Fibroblast of lung (primary cell): ENCODE measurements at regions not wholly inside any gene's neighbourhood (a gene's known extent, or its start where the extent isn't known, plus 50 kb on each side); places are given as distances from the start of the nearest gene placed in this dataset.

Experiments
- DNase-seq, 2 donors: peaks; one replicate each; pipeline versions ENCODE4 v3.0.0 to v3.0.0-alpha.2; 2010; ENCODE audit warnings: low read depth in 2 of 2
- H2AFZ ChIP-seq: 2 replicates; pipeline ENCODE4 v1.5.1; 2012; ENCODE audit warnings: low read length, control low read depth, inconsistent platforms
- H3K27ac ChIP-seq: 2 replicates; pipeline ENCODE4 v1.5.1; 2011; ENCODE audit warnings: low read length, control low read depth; ENCODE audit not compliant: insufficient read depth
- H3K27me3 ChIP-seq: 2 replicates; pipeline ENCODE4 v1.5.1; 2011; ENCODE audit warnings: mild to moderate bottlenecking, low read length; ENCODE audit not compliant: control insufficient read depth, insufficient read depth
- H3K36me3 ChIP-seq: 2 replicates; pipeline ENCODE4 v1.5.1; 2011; ENCODE audit warnings: low read length; ENCODE audit not compliant: control insufficient read depth, insufficient read depth
- H3K4me1 ChIP-seq: 2 replicates; pipeline ENCODE4 v1.5.1; 2011; ENCODE audit warnings: low read length; ENCODE audit not compliant: control insufficient read depth, insufficient read depth; ENCODE audit errors: extremely low read depth
- H3K4me2 ChIP-seq: 2 replicates; pipeline ENCODE4 v1.5.1; 2011; ENCODE audit warnings: low read length, control low read depth; ENCODE audit not compliant: insufficient read depth; ENCODE audit errors: extremely low read depth
- H3K4me3 ChIP-seq, 4 experiments: fragments of 200-600 bp in 1 of 4; sonication (generic) in 1 of 4; replicated peaks in 1 of 4; 2 replicates each; pipeline ENCODE4 v1.5.1; 2011 to 2016; ENCODE audit warnings: low read length in 4 of 4, low read depth in 3 of 4, mild to moderate bottlenecking in 3 of 4, control low read depth in 2 of 4, inconsistent platforms in 1 of 4, mixed read lengths in 1 of 4; ENCODE audit not compliant: insufficient read depth in 1 of 4; ENCODE audit errors: control extremely low read depth in 1 of 4
- H3K79me2 ChIP-seq: 2 replicates; pipeline ENCODE4 v1.5.1; 2012; ENCODE audit warnings: mild to moderate bottlenecking, low read length, inconsistent platforms; ENCODE audit not compliant: control insufficient read depth, insufficient read depth
- H3K9ac ChIP-seq: 2 replicates; pipeline ENCODE4 v1.5.1; 2011; ENCODE audit warnings: mild to moderate bottlenecking, low read length, control low read depth; ENCODE audit not compliant: insufficient read depth
- H3K9me3 ChIP-seq: 2 replicates; pipeline ENCODE4 v1.5.1; 2012; ENCODE audit warnings: low read depth, low read length; ENCODE audit not compliant: control insufficient read depth, insufficient read depth
- H4K20me1 ChIP-seq: 2 replicates; pipeline ENCODE4 v1.5.1; 2011; ENCODE audit warnings: low read length; ENCODE audit not compliant: control insufficient read depth, insufficient read depth; ENCODE audit errors: extremely low read depth
- CTCF ChIP-seq, 2 donors: IDR thresholded peaks in 1 of 2; conservative IDR thresholded peaks in 1 of 2; 1 replicate in 1 of 2; 2 replicates in 1 of 2; pipeline ENCODE4 v1.5.1; 2011 to 2012; ENCODE audit warnings: low read length in 2 of 2, control low read depth in 1 of 2, inconsistent platforms in 1 of 2, low read depth in 1 of 2, mild to moderate bottlenecking in 1 of 2
- EZH2 ChIP-seq: IDR thresholded peaks from 2 replicates; pipeline ENCODE4 v1.5.1; 2012; ENCODE audit warnings: low read length, control low read depth, mild to moderate bottlenecking; ENCODE audit errors: missing control alignments

- no peak overlapping the region for H3K4me2 ChIP-seq
- H3K9ac ChIP-seq: no peak overlapping the region
Measured at GRCh38 chr13:82002710-82003109, 1661.8 kb upstream of the SPRY2 start.

GRCh38 chr13:81995316-81995715 is 1654.4 kb upstream of the SPRY2 start:
- Histone ChIP-seq H3K79me2 (no peaks in the 10 kb centered on the region), H3K27ac (no peak overlapping the region), H4K20me1 (no peaks in the 10 kb centered on the region), H3K4me2 (no peak overlapping the region), H3K9ac (no peak overlapping the region), H3K27me3 (no peaks in the 10 kb centered on the region), H3K4me3 (no peak overlapping the region), H3K4me1 (no peaks in the 10 kb centered on the region), H3K9me3 (no peaks in the 10 kb centered on the region), H3K36me3 (no peaks in the 10 kb centered on the region), H2AFZ (no peak overlapping the region)
- TF ChIP-seq CTCF (conservative IDR thresholded peaks at IDR 0.05 in 1 of 2, IDR thresholded peaks at IDR 0.05 in 1 of 2; ENCODE audit: low read depth in 1 of 2, low read length in 2 of 2): no peak
- no peak for TF ChIP-seq EZH2
- no peak for DNase-seq

More at GRCh38 chr13:82002710-82003109, 1661.8 kb upstream of the SPRY2 start:
- TF ChIP-seq EZH2 (no peak), CTCF (conservative IDR thresholded peaks at IDR 0.05 in 1 of 2, IDR thresholded peaks at IDR 0.05 in 1 of 2; ENCODE audit: low read depth in 1 of 2, low read length in 2 of 2) (no peak)
- Histone ChIP-seq H3K4me1 (no peaks in the 10 kb centered on the region), H3K27ac (no peak overlapping the region), H3K9me3 (no peaks in the 10 kb centered on the region), H3K4me3 (no peak overlapping the region), H2AFZ (no peak overlapping the region), H3K79me2 (no peaks in the 10 kb centered on the region), H3K36me3 (no peaks in the 10 kb centered on the region), H3K27me3 (no peaks in the 10 kb centered on the region), H4K20me1 (no peaks in the 10 kb centered on the region)
- peak in 1 of 2 donors; percentile 0 for DNase-seq

GRCh38 chr13:81990652-81991051 is 1649.7 kb upstream of the SPRY2 start:
- Histone ChIP-seq H3K27me3 (no peaks in the 10 kb centered on the region), H3K36me3 (no peaks in the 10 kb centered on the region), H3K9me3 (no peaks in the 10 kb centered on the region), H3K27ac (no peak overlapping the region), H3K4me1 (no peaks in the 10 kb centered on the region), H3K9ac (no peak overlapping the region), H3K79me2 (no peaks in the 10 kb centered on the region), H3K4me2 (no peak overlapping the region), H3K4me3 (no peak overlapping the region), H2AFZ (no peak overlapping the region), H4K20me1 (no peaks in the 10 kb centered on the region)
- DNase-seq: no peak
- TF ChIP-seq EZH2 (no peak), CTCF (conservative IDR thresholded peaks at IDR 0.05 in 1 of 2, IDR thresholded peaks at IDR 0.05 in 1 of 2; ENCODE audit: low read depth in 1 of 2, low read length in 2 of 2) (no peak)
